HCT116 (cell line): ENCODE measurements at regions not wholly inside any gene's neighbourhood (a gene's known extent, or its start where the extent isn't known, plus 50 kb on each side); places are given as distances from the start of the nearest gene placed in this dataset.

Source experiments
- ATAC-seq: fragments of 200-7000 bp; cut with Tn5 transposase; 2 replicates; pipeline ENCODE4 v1.9.1; 2020; ENCODE audit warnings: mild to moderate bottlenecking, moderate library complexity
- BruUV-seq: library from RNA; stranded (reverse); fragments of 400-500 nt; replicated peaks from 2 replicates; lab custom pipeline; 2021; lab: Mats Ljungman, UMichigan
- CTCF ChIA-PET: fragments of 300-600 bp; sonication (Branson Sonifier 250); formaldehyde crosslinking; loops from one replicate; lab custom pipeline; 2021; ENCODE audit warnings: antibody characterized with exemption; lab: Charles Lee
- POLR2A ChIA-PET: fragments of 300-600, 350-600 bp; sonication (Branson Sonifier 250); formaldehyde crosslinking; loops from one replicate; lab custom pipeline; 2021; ENCODE audit warnings: antibody characterized with exemption; lab: Charles Lee
- RAD21 ChIA-PET, 2 experiments: fragments of 300-600 bp; sonication (Branson Sonifier 250); formaldehyde crosslinking; loops; one replicate each; lab custom pipeline; 2023; ENCODE audit warnings: low total read pairs in 2 of 2; ENCODE audit not compliant: uncharacterized antibody in 2 of 2, unreplicated experiment in 2 of 2, low non-redundant PET in 1 of 2; lab: Charles Lee
- DNase-seq: peaks from one replicate; pipeline ENCODE4 v3.0.0-alpha.2; 2010; ENCODE audit warnings: low read depth, low spot score
- H2AFZ ChIP-seq: fragments of 200-600 bp; shearing (Covaris generic), sonication (generic); 2 replicates; pipeline ENCODE4 v1.6.1; 2017; ENCODE audit warnings: low read depth, mixed run types, mixed read lengths, antibody characterized with exemption, low read length; ENCODE audit not compliant: poor library complexity, severe bottlenecking
- H3K27ac ChIP-seq: 2 replicates; pipeline ENCODE4 v1.5.1; 2012; ENCODE audit warnings: low read depth, low read length
- H3K27me3 ChIP-seq: fragments of 200-600 bp; sonication (generic); 2 replicates; pipeline ENCODE4 v1.6.1; 2016; ENCODE audit warnings: mixed run types, low read length, mixed read lengths; ENCODE audit not compliant: insufficient read depth
- H3K36me3 ChIP-seq, 2 experiments: fragments of 200-500 bp in 1 of 2; fragments of 200-600 bp in 1 of 2; sonication (Bioruptor generic) in 1 of 2; sonication (generic) in 1 of 2; 2 replicates each; pipeline versions ENCODE4 v1.5.1 to v1.6.1; 2014 to 2016; ENCODE audit warnings: low read length in 2 of 2, inconsistent platforms in 1 of 2, mixed read lengths in 1 of 2, mixed run types in 1 of 2; ENCODE audit not compliant: insufficient read depth in 2 of 2, control insufficient read depth in 1 of 2
- H3K4me1 ChIP-seq, 2 experiments: fragments of 200-600 bp in 1 of 2; sonication (generic) in 1 of 2; 2 replicates each; pipeline versions ENCODE4 v1.5.1 to v1.6.1; 2012 to 2017; ENCODE audit warnings: low read length in 2 of 2, inconsistent platforms in 1 of 2, mild to moderate bottlenecking in 1 of 2, mixed read lengths in 1 of 2, mixed run types in 1 of 2, moderate library complexity in 1 of 2; ENCODE audit not compliant: insufficient read depth in 2 of 2, control insufficient read depth in 1 of 2
- H3K4me2 ChIP-seq: fragments of 200-600 bp; sonication (generic); 2 replicates; pipeline ENCODE4 v1.6.1; 2017; ENCODE audit warnings: mixed run types, low read length, mixed read lengths
- H3K4me3 ChIP-seq, 2 experiments: fragments of 200-600 bp in 1 of 2; sonication (generic) in 1 of 2; replicated peaks in 1 of 2; 2 replicates each; pipeline ENCODE4 v1.5.1; 2011 to 2016; ENCODE audit warnings: low read length in 2 of 2, control low read depth in 1 of 2, low read depth in 1 of 2, mild to moderate bottlenecking in 1 of 2, mixed read lengths in 1 of 2, mixed run types in 1 of 2
- H3K79me2 ChIP-seq: fragments of 200-600 bp; sonication (generic); 2 replicates; pipeline ENCODE4 v1.6.1; 2017; ENCODE audit warnings: mild to moderate bottlenecking, mixed run types, low read length, moderate library complexity, mixed read lengths; ENCODE audit not compliant: insufficient read depth
- H3K9ac ChIP-seq: fragments of 200-600 bp; sonication (generic); 2 replicates; pipeline ENCODE4 v1.6.1; 2016; ENCODE audit warnings: low read length, mixed read lengths
- H3K9me2 ChIP-seq: fragments of 200-600 bp; sonication (generic), shearing (Covaris generic); 2 replicates; pipeline ENCODE4 v1.6.1; 2017; ENCODE audit warnings: mixed run types, mild to moderate bottlenecking, moderate library complexity; ENCODE audit not compliant: insufficient read depth
- H3K9me3 ChIP-seq, 2 experiments: fragments of 200-500 bp in 1 of 2; fragments of 200-600 bp in 1 of 2; sonication (Bioruptor generic) in 1 of 2; sonication (generic) in 1 of 2; 2 replicates each; pipeline ENCODE4 v1.6.1; 2014 to 2017; ENCODE audit warnings: low read length in 2 of 2, mixed read lengths in 2 of 2, inconsistent platforms in 1 of 2, low read depth in 1 of 2, mild to moderate bottlenecking in 1 of 2, mixed run types in 1 of 2, moderate library complexity in 1 of 2; ENCODE audit not compliant: control insufficient read depth in 1 of 2, insufficient read depth in 1 of 2
- H4K20me1 ChIP-seq: fragments of 200-600 bp; sonication (generic), shearing (Covaris generic); 2 replicates; pipeline ENCODE4 v1.6.1; 2017; ENCODE audit warnings: mixed run types, mild to moderate bottlenecking, moderate library complexity; ENCODE audit not compliant: insufficient read depth
- CBX3 ChIP-seq: IDR thresholded peaks from 2 replicates; pipeline ENCODE4 v1.6.1; 2012; ENCODE audit warnings: low read depth
- CTCF ChIP-seq, 3 experiments: fragments of 200-600 bp in 1 of 3; sonication (generic) in 1 of 3; IDR thresholded peaks in 2 of 3; conservative IDR thresholded peaks in 1 of 3; 2 replicates each; pipeline ENCODE4 v1.5.1; 2012 to 2017; ENCODE audit warnings: low read depth in 2 of 3, low read length in 2 of 3, antibody characterized with exemption in 1 of 3, borderline replicate concordance in 1 of 3, control low read depth in 1 of 3, mild to moderate bottlenecking in 1 of 3, mixed read lengths in 1 of 3, mixed run types in 1 of 3, moderate library complexity in 1 of 3; ENCODE audit not compliant: insufficient read depth in 1 of 3
- EGR1 ChIP-seq: IDR thresholded peaks from 2 replicates; pipeline ENCODE4 v1.6.1; 2012; ENCODE audit warnings: low read depth
- EZH2 ChIP-seq: fragments of 200-600 bp; sonication (generic); IDR thresholded peaks from 2 replicates; pipeline ENCODE4 v1.6.1; 2017; ENCODE audit warnings: antibody characterized with exemption, mixed run types
- EZH2phosphoT487 ChIP-seq: fragments of 200-600 bp; IDR thresholded peaks from 2 replicates; pipeline ENCODE4 v1.6.1; 2018; ENCODE audit warnings: antibody characterized with exemption, borderline replicate concordance
- FOSL1 ChIP-seq: IDR thresholded peaks from 2 replicates; pipeline ENCODE4 v1.6.1; 2012; ENCODE audit warnings: low read depth
- JUND ChIP-seq: IDR thresholded peaks from 2 replicates; pipeline ENCODE4 v1.6.1; 2012
- MAX ChIP-seq: IDR thresholded peaks from 2 replicates; pipeline ENCODE4 v1.6.1; 2012
- POLR2A ChIP-seq: IDR thresholded peaks from 2 replicates; pipeline ENCODE4 v1.7.0; 2011; ENCODE audit warnings: borderline replicate concordance; ENCODE audit not compliant: insufficient read depth, insufficient read length; ENCODE audit errors: extremely low read depth
- POLR2AphosphoS5 ChIP-seq: IDR thresholded peaks from 2 replicates; pipeline ENCODE4 v1.6.1; 2011; ENCODE audit warnings: mild to moderate bottlenecking, low read depth, low read length, moderate library complexity
- SIN3A ChIP-seq: IDR thresholded peaks from 2 replicates; pipeline ENCODE4 v1.6.1; 2012; ENCODE audit warnings: low read depth
- SP1 ChIP-seq: IDR thresholded peaks from 2 replicates; pipeline ENCODE4 v1.6.1; 2012; ENCODE audit warnings: low read depth
- TCF7L2 ChIP-seq: IDR thresholded peaks from 2 replicates; pipeline ENCODE4 v1.7.0; 2011; ENCODE audit warnings: borderline replicate concordance, inconsistent platforms; ENCODE audit not compliant: insufficient read depth, insufficient read length; ENCODE audit errors: extremely low read depth
- YY1 ChIP-seq: IDR thresholded peaks from 2 replicates; pipeline ENCODE4 v1.6.1; 2011; ENCODE audit warnings: low read length, low read depth, moderate library complexity, mild to moderate bottlenecking; ENCODE audit not compliant: insufficient replicate concordance; ENCODE audit errors: extremely low read depth
- ZFX ChIP-seq: fragments of 450-650 bp; IDR thresholded peaks from 2 replicates; pipeline ENCODE4 v1.6.1; 2017
- ZNF274 ChIP-seq: fragments of 200-500 bp; sonication (Bioruptor generic); IDR thresholded peaks from 2 replicates; pipeline ENCODE4 v1.6.1; 2014; ENCODE audit warnings: mild to moderate bottlenecking, low read depth, low read length, inconsistent platforms
- intact Hi-C: fragments of 100-400 bp; cut with micrococcal nuclease; formaldehyde crosslinking; loops from 2 replicates; pipeline ENCODE4 v1.10.0; 2022
- TF ChIP-seq, protein P1 (sequence below): IDR thresholded peaks from 2 replicates; pipeline ENCODE4 v1.6.1; 2012
- TF ChIP-seq, protein P2 (sequence below): IDR thresholded peaks from 2 replicates; pipeline ENCODE4 v1.6.1; 2012; ENCODE audit warnings: low read depth

- Histone ChIP-seq H3K27ac (no peak overlapping the region), H4K20me1 (no peaks in the 10 kb centered on the region), H3K9me2 (no peaks in the 10 kb centered on the region), H3K4me1 (no peaks in the 10 kb centered on the region), H3K9ac (no peak overlapping the region), H3K4me2 (no peak overlapping the region), H3K79me2 (no peaks in the 10 kb centered on the region), H2AFZ (no peak overlapping the region), H3K36me3 (no peaks in the 10 kb centered on the region), H3K4me3 (no peak overlapping the region), H3K27me3 (no peaks in the 10 kb centered on the region), H3K9me3 (no peaks in the 10 kb centered on the region)
- ChIA-PET POLR2A (no interaction called here), RAD21 (no interaction called here), CTCF (interaction anchor here (1.1 to 1.5 kb wide), 3 partner anchors 8 to 434 kb away, joined by 3 to 10 read pairs (median 3); no protein-coding TSS in a partner anchor)
- no peak for ATAC-seq
- TF ChIP-seq FOSL1 (no peak), EGR1 (no peak), ZFX (no peak), CBX3 (no peak), EZH2 (no peak), MAX (no peak), SIN3A (no peak), POLR2AphosphoS5 (no peak), POLR2A (no peak), TCF7L2 (no peak), ZNF274 (no peak), SP1 (no peak), EZH2phosphoT487 (no peak), YY1 (no peak), CTCF (IDR thresholded peaks at IDR 0.05 in 2 of 3, conservative IDR thresholded peaks at IDR 0.05 in 1 of 3; ENCODE audit: borderline replicate concordance in 1 of 3, insufficient read depth in 1 of 3, low read depth in 2 of 3, low read length in 2 of 3) (no peak), JUND (no peak)
- TF ChIP-seq, protein P1, sequence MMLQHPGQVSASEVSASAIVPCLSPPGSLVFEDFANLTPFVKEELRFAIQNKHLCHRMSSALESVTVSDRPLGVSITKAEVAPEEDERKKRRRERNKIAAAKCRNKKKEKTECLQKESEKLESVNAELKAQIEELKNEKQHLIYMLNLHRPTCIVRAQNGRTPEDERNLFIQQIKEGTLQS, result no peak
- TF ChIP-seq, protein P2, sequence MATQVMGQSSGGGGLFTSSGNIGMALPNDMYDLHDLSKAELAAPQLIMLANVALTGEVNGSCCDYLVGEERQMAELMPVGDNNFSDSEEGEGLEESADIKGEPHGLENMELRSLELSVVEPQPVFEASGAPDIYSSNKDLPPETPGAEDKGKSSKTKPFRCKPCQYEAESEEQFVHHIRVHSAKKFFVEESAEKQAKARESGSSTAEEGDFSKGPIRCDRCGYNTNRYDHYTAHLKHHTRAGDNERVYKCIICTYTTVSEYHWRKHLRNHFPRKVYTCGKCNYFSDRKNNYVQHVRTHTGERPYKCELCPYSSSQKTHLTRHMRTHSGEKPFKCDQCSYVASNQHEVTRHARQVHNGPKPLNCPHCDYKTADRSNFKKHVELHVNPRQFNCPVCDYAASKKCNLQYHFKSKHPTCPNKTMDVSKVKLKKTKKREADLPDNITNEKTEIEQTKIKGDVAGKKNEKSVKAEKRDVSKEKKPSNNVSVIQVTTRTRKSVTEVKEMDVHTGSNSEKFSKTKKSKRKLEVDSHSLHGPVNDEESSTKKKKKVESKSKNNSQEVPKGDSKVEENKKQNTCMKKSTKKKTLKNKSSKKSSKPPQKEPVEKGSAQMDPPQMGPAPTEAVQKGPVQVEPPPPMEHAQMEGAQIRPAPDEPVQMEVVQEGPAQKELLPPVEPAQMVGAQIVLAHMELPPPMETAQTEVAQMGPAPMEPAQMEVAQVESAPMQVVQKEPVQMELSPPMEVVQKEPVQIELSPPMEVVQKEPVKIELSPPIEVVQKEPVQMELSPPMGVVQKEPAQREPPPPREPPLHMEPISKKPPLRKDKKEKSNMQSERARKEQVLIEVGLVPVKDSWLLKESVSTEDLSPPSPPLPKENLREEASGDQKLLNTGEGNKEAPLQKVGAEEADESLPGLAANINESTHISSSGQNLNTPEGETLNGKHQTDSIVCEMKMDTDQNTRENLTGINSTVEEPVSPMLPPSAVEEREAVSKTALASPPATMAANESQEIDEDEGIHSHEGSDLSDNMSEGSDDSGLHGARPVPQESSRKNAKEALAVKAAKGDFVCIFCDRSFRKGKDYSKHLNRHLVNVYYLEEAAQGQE, result no peak
- DNase-seq, result no peak
- intact Hi-C loops, result no loop called here
- no TSS peak for BruUV-seq
Observed at GRCh38 chr2:176575237-176575744, 306.0 kb downstream of the MTX2 start.
